CD4-positive, alpha-beta T cell treated with Interleukin-15 for 1 hour (primary cell): ENCODE measurements at regions not wholly inside any gene's neighbourhood (a gene's known extent, or its start where the extent isn't known, plus 50 kb on each side); places are given as distances from the start of the nearest gene placed in this dataset.

Experiments
- DNase-seq: peaks from one replicate; pipeline ENCODE4 v3.0.0-alpha.2; 2020

DNA sequence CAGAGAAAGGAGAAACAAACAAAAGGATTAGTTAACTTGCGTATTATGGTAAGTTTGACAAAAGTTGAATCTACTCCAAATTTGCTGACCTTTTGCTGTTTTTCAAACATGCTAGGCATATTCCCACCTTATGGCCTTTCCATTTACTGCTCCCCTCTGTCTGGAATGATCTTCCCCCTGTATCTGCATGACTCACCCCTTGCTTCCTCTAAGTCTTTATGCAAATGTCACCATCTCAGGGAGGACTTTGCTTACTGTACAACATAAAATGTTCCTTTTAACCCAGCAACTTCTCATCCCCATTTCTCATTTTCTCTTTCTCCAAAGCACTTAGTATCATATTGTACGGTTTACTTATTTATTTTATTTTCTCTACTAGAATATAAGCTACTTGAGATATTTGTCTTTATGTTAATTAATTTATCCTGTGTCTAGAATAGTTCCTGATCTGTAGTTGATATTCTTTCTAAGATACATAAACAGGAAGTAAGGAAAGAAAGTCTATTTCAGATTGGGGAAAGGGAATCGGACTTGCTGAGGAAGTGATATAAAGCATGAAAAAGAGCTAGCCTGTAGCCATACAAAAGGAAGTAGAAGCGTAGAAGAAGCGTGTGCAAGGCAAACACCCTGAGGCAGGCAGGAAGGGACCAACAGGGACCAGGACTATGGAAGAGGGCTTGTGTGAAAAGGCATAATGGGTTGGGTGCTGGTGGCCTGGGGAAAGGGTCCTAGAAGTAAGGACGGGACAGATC is 144.9 kb upstream of the ERBB4 start:
- DNase-seq = no peak

DNA sequence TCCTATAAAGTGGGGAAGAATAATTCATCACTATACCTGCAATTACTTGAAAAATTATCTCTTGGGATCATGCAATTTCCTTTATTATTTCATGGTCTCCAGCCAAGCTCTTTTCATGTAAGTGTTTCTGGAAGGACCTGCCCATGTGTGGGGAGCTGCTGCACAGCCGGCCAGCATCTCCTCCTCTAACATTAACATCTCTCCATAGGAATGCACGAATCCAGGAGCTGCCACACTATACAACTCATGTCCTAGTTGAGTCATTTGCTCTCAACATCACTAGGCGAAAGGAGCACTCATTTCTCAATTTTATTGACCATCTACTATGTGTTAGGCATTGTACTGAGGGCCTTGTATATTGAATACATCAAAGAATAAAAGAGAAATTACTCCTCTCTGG is 144.3 kb upstream of the ERBB4 start:
- DNase-seq = no peak

DNA sequence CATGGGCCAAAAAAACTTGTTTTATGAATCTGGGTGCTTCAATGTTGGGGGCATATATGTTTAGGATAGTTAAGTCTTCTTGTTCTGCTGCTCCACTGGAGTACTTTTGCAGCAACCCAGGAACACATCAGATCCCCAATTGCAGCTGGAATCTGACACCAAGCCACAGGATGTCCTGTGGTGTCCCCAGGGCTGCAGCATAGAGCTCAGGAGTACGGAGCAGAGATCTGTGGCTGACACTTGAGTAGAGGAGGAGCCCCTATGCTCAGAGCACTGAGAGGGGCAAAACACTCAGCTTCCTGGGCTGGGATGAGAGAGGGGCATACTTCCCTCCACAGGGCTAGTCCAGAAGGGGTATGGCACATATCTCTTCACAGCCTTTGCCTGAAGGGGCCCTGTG is 138.9 kb upstream of the ERBB4 start:
- DNase-seq = no peak

DNA sequence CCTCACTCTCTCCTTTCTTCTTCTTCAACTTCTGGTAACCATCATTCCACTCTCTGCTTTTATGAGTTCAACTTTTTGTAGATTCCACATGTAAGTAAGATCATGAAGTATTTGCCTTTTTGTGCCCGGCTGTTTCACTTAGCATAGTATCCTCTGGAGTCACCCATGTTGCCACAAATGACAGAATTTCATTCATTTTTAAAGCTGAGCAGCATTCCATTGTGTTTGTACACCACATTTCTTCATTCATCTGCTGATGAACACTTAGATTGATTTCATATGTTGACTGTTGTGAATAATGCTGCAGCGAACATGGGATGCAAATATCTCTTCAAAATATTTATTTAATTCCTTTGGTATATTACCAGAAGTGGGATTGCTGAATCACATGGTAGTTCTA is 133.6 kb upstream of the ERBB4 start:
- DNase-seq = no peak

DNA sequence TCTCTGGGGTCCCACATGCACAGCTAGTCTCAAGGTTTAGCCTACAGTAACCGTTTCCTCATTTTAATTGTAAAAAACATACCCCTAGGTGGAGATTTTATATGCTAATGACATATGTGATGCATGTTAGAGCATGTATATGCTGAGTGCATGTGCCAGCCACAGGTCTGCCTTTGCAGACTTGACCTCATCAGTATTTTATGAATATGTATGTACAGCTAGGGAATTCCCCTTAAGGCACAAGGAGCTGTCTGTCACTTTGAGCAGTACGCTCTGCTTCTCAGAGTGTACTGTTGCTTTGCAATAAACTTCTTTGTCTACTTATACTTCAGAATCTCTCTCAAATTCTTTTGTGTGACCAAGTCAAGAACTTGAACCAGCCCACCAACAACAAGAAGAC is 131.2 kb upstream of the ERBB4 start:
- no peak for DNase-seq

DNA sequence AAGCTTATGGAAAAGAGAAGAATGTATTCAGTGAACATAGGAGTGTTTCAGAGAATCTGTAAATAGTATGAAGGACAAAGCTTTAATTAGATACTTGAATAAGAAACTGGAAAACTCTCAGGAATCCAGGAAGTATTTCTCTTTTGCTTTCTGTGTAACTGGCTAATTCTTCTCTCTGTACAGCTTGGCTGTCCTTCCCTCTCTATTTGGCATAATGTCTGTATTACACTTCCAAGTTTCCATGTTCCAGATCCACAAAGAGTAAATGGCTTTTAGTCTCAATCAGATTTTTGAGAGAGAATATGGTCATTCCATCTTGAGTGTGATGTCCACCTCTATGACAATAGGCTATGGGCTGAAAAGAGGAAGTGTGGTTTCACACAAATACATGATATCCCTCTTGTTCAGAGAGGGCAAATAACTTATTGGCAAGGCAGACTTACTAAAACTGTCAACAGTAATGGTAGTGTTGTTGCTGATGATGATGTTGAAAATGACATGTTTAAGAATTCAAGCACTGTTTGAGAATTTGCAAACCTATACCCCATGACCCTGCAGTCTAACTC is 129.2 kb upstream of the ERBB4 start:
- DNase-seq = no peak

DNA sequence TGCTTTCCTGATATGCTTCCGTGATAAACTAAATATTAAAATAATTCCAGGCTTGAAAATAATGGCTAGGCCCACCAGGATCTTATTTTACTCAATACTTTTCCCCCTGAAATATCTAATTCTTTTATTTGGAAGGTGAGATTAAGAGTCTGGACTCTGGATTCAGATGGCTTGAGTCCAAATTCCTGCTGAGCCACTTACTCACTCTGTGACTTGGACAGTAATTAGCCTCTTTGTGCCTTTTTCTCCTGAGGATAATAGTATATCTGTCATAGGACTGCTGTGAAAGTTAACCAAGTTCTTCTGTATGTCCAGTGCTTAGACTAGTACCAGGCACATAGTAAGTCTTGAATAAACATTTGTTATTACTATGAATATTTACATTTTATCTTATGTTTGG is 127.3 kb upstream of the ERBB4 start:
- DNase-seq = no peak

DNA sequence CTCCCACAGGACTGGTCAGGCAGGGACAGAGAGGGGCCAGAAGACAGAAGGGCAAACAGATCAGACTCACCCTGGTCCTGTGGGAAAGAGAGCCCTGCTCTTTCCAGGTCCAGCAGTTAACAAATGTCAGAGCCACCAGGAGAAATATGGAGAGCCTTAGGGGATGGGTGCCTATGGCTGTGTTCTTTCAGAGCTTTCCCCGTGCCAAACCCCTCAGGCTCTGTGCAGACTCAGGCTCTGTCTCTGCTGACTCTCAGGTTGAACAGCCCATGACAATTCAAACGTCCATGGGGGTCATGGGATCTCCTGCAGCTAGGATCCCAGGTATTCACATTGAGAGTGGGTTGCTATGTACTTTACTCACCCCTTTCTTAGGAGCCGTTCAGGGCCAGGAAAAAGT is 120.8 kb upstream of the ERBB4 start:
- DNase-seq = no peak

DNA sequence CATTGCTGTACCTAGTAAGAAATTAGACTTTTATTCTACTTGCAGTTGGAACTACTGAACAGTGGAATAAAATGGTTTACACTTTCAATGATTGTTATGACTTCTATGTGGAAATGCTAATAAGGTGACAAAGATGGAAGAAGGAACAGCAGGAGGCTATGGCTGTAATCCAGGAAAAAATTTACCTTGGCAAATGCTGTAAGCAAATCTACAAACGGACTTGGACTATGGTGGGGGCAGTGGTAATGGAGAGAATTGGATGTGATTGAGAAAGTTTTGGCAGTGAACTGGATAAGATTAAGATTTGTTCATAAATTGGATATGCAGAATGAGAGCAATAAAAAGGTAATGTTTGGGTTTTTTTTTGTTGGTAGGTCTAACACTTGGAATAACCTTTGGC is 111.0 kb upstream of the ERBB4 start:
- DNase-seq = no peak

DNA sequence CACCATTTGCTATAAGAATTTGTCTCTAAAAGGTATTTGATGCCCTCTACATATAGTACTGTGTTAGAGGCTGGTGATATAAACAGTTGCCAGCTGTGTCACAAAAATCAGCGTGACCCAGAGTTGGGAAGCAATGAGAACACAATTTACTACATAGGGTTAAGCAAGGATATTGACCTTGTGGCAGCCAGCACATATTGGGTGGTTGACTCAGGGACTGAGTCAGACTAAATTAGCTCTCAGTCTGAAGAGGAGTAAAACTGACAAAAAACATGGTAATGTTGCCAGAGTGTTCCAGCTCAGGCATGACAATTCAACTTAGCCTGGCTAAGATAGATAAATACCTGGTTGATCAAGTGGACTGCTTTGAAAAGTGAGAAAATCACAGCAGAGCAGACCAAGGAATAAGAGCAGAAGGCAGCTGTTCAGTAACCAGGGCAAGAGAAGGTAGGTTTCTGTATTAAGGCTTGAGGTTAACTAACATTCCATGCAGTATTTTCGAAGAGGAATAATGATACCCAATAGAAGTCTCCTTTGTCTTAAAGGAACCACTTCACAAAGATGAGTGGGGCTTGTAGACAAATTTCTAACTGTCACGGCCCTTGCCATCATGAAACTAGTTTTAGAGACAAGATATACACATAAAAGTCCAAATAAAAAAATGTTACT is 108.2 kb upstream of the ERBB4 start:
- no peak for DNase-seq

DNA sequence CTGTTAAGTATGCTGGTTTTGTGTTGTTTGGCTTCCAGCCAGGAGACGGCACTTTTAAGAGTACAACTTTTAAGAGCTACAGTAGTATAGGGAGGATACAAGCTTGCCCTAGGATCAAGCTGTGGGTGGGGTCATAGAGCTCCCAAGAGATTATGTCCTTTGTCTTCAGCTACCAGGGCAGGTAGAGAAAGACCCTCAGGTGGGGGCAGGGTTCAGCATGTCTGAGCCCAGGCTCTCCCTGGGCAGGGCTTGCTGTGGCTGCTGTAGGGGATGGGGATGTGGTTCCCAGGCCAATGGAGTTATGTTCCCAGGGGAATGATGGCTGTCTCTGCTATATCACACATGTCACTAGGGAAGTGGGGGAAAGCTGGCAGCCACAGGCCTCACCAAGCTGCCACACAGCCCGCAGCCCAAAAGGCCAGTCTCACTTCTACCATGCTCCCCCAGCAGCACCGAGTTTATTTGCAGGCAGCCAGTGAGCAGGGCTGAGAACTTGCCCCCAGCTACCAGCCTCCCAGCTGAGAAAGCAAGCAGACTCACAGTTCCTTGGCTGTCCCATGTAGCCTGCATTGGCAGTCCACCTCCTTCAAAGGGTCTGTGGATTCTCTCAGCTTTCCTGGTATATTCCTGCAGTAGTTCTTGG is 105.7 kb upstream of the ERBB4 start:
- DNase-seq = no peak

DNA sequence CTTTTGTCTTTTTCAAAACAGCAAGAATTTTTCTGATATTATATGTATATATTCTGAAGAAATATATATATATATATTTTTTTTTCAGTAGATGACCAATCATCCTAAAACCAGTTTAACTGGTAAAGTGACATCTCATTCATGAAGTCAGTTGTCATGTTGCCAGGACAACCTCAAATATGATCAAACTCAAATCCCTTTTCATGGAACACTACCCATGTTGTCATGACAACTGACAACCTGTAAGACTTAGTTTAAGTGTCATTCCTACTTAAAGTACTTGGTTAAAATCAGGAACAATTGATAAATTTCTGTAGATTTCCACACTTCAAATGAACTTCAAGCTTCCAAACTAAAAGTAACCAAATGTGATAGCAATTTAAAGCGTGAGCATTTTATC is 101.8 kb upstream of the ERBB4 start:
- DNase-seq = no peak

DNA sequence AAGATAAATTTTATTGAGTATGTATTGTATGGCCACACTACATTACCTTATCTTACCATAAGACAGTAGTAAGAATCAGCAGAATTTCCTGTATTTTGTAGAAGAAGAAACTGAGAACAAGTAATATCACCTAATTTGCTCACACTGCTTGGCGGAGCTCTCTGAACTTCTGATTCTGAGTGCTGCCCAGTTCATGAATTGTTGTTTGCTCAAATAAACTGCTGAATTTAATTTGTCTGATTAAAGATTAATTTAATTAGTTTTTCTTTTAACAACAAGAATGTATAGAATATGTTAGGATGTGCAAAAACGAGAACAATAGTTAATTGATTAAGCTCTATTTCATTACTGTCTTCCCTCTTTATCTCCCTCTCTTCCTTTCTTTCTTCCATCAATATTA is 100.1 kb upstream of the ERBB4 start:
- no peak for DNase-seq

DNA sequence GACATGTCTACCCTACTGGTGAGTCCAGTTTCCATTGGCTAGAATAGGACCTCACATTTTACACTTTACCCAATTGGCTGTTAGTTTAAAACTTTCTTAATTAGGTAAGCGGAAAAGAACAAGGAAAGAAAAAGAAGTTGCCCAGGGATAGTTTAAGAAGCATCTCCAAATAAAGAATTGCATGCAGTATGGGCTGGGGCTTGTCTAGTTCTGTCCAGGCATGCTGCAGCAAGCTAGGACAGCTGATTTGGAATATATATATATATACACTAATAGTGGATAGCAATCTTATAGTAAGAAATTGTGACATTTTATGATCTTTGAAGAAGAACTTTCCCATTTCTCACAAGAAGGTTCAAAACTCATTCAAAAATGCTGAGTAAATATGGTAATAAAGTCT is 90.0 kb upstream of the ERBB4 start:
- no peak for DNase-seq

DNA sequence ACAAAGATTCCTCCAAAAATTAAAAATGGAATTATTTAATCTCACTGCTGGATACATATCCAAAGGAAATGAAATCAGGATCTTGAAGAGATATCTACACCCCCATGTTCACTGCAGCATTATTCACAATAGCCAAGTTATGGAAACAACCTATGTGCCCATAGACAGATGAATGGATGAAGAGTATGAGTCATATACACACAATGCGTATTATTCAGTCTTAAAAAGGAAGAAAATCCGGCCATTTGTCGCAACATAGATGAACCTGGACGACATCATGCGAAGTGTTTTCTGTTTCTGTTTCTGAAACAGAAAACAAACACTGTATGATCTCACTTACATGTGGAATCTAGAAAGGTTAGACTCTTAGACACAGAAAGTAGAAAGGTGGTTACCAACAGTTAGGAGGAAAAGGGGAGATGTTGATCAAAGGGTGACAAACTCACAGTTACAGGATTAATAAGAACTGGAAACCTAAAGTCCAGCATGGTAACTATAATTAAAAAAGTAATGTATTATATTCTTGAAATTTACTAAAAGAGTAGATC is 87.8 kb upstream of the ERBB4 start:
- DNase-seq = no peak

DNA sequence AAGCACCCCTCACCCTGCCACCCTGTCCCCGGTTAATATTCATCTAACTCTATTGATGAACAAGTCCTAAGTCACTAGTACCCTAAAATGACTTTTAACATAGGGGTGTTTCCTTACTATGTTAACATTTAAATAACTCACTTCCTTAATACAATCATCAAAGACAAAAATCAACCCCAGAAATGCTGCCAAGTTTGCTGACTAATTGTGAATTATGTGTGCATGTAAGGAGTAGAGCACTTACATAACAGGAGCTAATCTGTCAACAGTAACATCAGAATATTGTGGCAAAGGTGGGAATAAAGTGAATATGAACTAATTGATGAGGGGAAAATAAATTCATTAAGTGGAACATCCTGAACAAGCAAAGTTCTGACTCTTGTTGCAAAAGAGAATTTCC is 81.4 kb upstream of the ERBB4 start:
- DNase-seq = no peak

DNA sequence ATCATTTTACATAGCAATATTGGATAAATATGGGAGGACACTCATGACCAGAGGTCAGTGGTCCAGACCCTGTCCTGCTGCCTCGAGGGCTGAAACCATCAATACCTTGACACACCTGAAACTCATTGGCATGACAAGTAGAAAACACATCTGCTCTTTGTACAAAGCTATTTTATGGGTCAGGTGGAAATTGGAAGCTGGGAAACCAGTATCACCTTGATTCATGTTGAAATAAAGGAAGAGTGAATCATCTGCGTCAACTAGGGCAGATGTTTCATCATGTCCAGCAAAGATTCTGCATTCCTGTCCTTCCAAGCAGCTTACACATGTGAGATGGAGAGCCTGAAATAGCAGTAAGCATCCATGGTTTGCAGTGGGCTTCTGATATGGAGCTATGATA is 80.0 kb upstream of the ERBB4 start:
- no peak for DNase-seq

DNA sequence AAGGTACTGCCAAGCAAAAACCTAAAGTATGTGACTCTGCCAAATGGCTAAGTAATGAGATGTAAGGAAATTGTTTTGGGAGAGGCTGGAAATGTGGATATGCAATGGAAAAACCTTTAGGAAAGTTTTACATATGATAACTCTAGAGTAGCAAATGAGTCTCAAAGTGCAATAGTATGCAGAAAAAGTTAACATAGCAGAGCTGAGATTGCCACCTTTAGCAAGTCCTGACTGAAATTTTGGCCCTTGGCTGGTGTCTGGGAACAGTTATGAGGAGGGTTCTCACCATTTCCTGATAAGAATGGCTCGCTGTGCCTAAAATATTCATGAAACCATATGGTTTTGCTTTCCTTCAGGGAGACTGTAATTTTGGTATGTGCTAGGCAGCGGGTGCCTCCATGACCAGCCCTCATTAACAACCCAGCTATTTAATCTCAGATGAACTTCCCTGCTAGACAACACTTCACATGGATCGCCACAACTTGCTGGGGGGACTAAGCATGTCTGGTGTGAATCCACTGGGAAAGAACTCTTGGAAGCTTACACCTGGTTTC is 72.3 kb upstream of the ERBB4 start:
- no peak for DNase-seq

DNA sequence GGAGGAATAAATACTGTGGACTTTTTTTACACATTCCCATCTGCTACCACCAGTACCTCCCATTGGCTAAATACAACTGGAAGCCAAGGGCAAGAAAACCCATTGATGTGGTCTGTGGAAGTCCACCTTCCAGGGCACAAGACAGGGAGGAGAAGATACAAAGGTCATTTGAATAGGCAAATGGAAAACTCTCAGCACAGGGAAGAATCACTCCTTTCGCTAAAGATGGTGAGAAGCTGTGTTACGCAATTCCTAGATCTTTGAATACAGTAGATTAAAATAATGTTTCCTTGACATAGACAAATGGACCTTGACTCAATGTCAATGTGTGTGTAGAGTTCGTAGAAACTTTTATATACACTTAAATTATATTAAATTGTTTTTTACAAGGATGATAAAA is 70.9 kb upstream of the ERBB4 start:
- no peak for DNase-seq

DNA sequence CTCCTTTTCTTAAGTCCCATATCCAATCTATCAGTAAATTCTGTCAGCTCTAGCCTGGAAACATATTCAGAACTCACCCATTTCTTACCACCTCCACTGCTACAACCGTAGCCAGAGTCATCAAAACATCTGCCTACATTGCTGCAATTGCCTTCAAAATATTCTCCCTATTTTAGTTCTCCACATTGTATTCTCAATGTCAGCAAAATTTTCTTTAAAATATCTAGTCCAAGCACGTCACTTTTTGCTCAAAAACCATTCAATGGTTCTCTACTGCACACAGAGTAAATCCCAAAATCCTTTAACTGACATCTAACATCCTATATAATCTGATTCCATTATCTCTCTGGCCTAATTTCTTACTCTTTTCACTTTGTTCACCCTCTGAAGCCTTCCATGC is 68.5 kb upstream of the ERBB4 start:
- no peak for DNase-seq

DNA sequence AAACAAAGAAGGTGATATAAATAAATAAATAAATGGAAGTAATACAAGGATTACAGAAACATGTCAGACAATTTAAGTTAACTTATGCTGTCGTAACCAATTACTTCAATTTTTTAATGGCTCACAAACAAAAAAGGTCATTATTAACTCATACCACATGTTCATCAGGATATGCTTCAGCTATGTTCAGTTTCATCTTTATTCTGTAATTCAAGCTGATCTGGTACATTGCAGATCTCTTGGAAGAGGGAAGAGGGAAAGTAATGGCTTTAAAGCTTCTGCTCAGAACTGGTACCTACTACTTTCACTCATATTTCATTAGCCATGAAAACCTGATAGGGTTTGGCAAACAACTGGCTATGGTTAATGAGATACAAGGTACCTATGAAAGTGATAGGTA is 67.6 kb upstream of the ERBB4 start:
- DNase-seq = no peak

DNA sequence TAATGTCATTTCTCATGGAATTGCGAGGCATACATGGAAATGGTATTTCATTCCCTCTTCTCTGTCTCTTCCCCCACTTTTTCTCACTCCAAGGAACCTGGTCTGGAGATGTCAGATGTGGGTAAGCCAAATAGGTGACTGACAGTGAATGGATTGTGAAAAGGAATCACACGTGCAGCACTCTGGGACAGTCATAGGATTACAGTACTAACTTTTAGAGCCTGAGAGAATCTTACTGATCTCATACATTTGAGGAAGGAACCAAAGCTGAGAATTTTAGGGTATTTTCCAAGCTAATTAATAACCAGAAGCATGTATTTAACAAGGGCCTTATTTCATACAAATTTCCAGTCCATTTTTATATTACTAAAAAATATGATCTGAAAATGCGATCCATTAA is 58.1 kb upstream of the ERBB4 start:
- DNase-seq = no peak

DNA sequence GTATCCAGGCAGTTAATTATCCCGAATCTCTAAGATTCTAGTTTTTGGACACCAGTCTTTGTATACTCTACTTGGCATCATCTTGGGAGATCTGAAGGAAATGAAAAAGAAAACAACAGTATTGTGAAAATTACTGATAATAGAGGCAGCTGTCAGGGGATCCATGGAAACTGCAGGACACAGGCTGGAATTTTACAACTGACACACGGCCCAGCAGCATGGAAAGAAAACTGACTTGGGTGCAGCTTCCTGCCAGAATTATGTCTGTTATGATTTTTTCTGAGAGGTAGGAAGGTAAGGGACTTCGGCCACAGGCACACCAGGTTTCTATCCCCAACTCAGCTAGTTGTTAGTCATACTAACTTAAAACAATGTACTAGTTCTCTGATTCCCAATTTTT is 57.7 kb upstream of the ERBB4 start:
- no peak for DNase-seq
